ENCODE measurements at regions not wholly inside any gene's neighbourhood (a gene's known extent, or its start where the extent isn't known, plus 50 kb on each side); places are given as distances from the start of the nearest gene placed in this dataset.

- TF ChIP-seq, protein P1, sequence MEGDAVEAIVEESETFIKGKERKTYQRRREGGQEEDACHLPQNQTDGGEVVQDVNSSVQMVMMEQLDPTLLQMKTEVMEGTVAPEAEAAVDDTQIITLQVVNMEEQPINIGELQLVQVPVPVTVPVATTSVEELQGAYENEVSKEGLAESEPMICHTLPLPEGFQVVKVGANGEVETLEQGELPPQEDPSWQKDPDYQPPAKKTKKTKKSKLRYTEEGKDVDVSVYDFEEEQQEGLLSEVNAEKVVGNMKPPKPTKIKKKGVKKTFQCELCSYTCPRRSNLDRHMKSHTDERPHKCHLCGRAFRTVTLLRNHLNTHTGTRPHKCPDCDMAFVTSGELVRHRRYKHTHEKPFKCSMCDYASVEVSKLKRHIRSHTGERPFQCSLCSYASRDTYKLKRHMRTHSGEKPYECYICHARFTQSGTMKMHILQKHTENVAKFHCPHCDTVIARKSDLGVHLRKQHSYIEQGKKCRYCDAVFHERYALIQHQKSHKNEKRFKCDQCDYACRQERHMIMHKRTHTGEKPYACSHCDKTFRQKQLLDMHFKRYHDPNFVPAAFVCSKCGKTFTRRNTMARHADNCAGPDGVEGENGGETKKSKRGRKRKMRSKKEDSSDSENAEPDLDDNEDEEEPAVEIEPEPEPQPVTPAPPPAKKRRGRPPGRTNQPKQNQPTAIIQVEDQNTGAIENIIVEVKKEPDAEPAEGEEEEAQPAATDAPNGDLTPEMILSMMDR (IDR thresholded peaks at IDR 0.05): no peak
- no peak for TF ChIP-seq POLR2A (IDR thresholded peaks at IDR 0.05)
These were observed 403.1 kb downstream of the TLE4 start for GRCh38 chr9:79974806-79975422.

Data from adrenal gland (tissue), 5 donors.